ENCODE measurements at regions not wholly inside any gene's neighbourhood (a gene's known extent, or its start where the extent isn't known, plus 50 kb on each side); places are given as distances from the start of the nearest gene placed in this dataset.

DNA sequence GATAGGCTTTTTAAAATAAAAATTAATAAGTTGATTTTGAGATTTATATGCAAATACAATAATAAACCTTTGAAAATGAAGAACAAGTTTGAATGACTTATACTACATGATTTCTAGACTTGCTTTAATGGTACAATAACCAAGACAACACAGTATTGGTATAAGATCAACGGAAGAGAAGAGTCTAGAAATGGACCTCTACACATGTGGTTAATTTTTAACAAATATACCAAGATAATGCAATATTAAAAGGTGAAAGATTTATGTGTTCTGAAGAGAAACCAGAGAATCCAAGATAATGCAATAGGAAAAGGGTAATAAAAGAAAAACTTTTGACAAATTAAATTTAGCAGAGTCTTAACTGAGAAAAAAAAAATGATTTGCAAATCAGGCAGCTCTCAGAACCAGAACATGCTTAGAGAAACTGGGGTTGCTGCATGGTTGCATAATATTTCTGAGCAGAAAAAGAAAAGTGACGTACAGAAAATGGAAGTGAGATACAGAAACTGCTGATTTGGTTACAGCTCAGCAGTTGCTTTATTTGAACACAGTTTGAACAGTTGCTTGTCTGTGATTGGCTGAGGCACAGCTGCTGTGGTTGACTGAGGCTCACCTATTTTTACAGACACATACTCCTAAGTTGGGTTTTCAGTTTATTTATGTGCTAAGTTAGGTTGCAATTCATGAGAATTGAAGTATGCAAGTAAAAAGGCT is 365.9 kb downstream of the CRPPA start:
- DNase-seq (ENCODE audit: missing footprints) (no peak), ATAC-seq (no peak)
- intact Hi-C loops (cut with DNase I): no loop called here

DNA sequence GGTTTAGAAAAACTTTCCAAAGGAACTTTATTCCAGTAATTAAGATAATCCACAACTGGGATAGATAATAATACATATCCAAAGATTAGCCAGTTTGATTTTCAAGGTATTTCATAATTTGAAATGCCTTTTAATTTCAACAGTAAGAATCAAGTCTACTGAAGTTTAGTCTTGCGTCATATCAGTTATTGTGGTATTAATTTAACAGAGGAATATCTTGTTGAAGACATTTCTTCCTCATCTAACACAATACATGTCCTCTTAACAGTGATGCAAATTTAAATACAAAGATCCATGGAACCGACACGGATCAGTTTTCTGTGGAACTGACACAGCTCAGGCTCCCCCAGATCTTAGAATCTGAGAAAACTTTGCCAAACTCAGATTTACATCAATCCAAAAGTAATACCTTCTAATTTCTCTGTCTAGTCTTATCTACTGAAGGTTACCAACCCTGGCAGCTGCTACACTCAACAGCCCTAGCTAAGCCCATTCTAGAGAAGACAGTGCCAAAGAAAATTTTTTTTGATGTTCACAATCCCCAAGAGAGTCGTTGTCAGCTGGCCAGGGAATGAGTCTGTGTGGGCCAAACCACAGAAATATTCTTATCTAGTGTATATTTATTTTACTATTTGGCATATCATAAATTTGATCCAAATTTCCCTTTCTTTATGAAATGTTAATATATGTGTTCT is 365.2 kb upstream of the MEOX2 start:
- intact Hi-C loops (cut with DNase I): no loop called here
- ATAC-seq (no peak), DNase-seq (ENCODE audit: missing footprints) (no peak)

DNA sequence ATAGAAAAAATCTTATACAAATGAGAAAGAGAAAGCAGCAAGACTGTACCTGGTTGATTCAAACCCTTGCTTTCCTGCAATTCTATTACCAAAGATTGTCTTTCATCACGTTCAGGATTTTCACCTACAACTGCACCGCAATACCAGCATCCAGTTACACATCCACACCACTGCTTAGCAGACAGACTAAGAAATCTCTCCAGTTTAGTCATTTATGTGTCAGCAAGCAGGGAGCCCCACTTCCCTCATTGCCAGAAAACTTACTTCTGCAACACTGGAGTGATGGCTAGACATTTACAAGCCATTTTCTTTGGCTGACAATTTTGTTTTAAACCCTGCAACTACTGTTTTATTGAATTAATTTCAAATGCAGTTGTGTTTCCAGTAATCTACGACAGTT is 359.6 kb upstream of the MEOX2 start:
- intact Hi-C loops (cut with DNase I): no loop called here
- DNase-seq (ENCODE audit: missing footprints) (no peak), ATAC-seq (no peak)

DNA sequence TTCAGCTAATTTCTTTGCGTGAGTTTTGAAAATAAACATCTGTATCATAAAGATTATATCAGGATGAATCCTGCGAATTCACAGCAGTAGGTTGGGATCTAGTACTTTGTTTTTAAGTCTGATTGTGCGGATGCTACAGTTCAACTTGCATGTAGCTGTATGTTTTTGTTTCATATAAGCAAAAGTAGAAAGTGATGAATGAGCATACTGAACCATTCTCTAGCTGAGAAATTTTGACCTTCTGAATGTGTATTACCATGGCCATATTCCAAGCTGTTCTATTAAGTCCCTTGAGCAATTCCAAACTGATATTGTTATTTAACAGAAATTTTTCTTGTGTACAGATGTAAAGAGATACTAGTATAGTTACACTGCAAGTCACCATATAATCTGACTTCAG is 358.8 kb upstream of the MEOX2 start:
- intact Hi-C loops (cut with DNase I): no loop called here
- ATAC-seq (no peak), DNase-seq (ENCODE audit: missing footprints) (no peak)

- ATAC-seq: no peak
- DNase-seq (ENCODE audit: missing footprints): no peak
- intact Hi-C loops (cut with DNase I): no loop called here
These were observed 358.2 kb upstream of the MEOX2 start for GRCh38 chr7:16044645-16045044.

GRCh38 chr7:16040346-16040745 is 353.9 kb upstream of the MEOX2 start:
- intact Hi-C loops (cut with DNase I): no loop called here
- no peak for ATAC-seq
- no peak for DNase-seq (ENCODE audit: missing footprints)

- ATAC-seq (no peak), DNase-seq (ENCODE audit: missing footprints) (no peak)
- intact Hi-C loops (cut with DNase I): no loop called here
These were observed 352.4 kb upstream of the MEOX2 start for GRCh38 chr7:16038906-16039305.

GRCh38 chr7:16035392-16035791 is 348.9 kb upstream of the MEOX2 start:
- DNase-seq (ENCODE audit: missing footprints) (no peak), ATAC-seq (no peak)
- intact Hi-C loops (cut with DNase I): no loop called here

DNA sequence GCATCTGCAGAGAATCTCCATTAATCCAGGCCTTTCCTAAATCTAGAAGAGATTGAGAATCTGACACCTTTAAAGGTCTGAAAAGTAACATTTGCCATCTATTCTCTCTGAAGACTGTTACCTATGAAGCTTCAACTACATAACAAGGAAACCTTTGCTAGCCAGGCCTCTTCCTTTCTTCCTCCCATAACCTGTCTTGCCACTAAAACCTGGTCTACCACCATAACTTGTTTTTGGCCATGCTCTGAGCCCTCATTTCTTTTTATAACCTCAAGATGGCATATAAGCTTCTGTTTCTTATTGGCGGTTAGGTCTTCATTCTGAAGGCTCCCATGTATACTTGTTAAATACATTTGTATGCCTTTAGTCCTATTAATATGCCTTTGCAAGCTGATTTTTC is 348.4 kb upstream of the MEOX2 start:
- DNase-seq (ENCODE audit: missing footprints): no peak
- no peak for ATAC-seq
- intact Hi-C loops (cut with DNase I): no loop called here

DNA sequence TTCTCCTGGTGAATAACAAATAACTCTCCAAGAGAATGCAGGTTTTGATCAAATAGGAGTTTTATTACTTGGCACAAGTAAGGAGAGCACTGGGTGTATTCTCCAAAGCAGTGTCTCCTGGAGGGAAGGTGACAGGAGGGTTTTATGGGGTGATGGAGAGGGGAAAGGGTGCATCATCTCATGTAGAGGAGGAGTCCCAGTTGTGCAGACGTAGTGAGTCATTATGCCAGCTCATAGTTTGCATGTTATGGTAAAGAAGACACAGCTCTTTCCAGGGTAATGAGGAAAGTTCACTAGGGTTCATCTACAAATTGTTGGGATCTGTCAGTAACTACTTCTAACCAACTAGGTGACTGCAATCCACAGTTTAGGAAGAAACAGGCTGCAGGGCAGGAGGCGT is 347.9 kb upstream of the MEOX2 start:
- intact Hi-C loops (cut with DNase I): no loop called here
- ATAC-seq: no peak

GRCh38 chr7:16033233-16033632 is 346.8 kb upstream of the MEOX2 start:
- DNase-seq (ENCODE audit: missing footprints): no peak
- ATAC-seq: peak; percentile 68
- intact Hi-C loops (cut with DNase I): no loop called here

More for the DNA sequence above, 347.9 kb upstream of the MEOX2 start:
- no peak for DNase-seq (ENCODE audit: missing footprints)

DNA sequence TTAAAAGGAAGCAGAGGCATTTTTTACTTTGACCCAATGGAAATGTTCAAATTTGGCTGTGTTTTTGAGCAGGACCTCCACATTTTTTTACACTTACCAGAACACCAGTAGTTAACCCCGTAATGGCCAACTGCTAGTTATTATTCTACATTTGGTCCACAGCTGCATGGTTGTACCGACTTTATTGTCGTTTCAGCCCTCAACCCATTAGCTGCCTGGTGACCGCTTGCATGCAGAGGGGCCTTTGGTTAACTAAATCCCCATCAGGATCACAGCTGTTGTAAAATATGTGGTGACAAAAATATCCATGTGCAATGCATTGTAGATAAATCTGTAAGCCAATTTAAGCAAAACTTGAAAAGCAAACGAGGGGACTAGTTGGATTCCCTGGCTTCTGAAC is 342.2 kb upstream of the MEOX2 start:
- intact Hi-C loops (cut with DNase I): no loop called here
- no peak for ATAC-seq
- no peak for DNase-seq (ENCODE audit: missing footprints)

DNA sequence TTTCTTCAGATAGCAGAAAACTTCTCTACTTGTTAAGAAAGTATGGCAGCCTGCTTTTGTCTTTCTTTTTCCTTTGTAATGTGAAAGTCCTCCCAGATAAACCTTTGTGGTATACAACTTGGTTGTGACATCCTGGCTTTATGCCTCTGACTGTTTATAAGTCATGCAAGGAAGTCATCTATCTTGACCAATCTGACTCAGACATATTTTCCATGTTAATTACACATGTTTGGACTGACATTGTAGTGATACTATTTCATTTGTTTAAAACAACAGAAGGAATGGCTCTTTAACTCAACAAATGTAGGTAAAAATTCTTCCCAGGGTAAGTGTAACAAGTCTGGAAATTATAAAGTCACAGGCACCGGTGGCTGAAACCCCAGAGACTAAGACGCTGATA is 341.6 kb upstream of the MEOX2 start:
- ATAC-seq: no peak
- no peak for DNase-seq (ENCODE audit: missing footprints)
- intact Hi-C loops (cut with DNase I): no loop called here

DNA sequence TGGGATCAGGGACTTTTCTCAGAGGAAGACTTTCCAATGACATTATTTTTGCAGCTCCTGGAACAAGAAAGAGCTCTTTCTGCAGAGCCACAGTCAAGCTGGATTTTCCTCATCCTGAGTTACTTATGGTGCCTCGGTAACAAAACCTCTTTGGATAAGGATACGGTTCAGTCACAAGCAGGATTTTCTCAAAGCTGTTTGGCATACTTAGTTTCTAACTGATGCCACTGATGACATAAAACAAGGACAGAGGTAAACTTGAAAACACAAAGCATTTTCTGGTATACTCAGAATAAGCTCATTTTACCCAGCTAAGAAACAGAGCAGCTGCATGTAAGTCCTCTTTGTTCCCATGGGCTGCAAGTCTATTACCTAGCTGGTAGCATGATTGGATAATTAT is 340.9 kb upstream of the MEOX2 start:
- intact Hi-C loops (cut with DNase I): no loop called here
- ATAC-seq: no peak
- DNase-seq (ENCODE audit: missing footprints): no peak

- intact Hi-C loops (cut with DNase I): no loop called here
- no peak for DNase-seq (ENCODE audit: missing footprints)
- peak; percentile 82 for ATAC-seq
These were observed 340.0 kb upstream of the MEOX2 start for GRCh38 chr7:16026253-16027020.

DNA sequence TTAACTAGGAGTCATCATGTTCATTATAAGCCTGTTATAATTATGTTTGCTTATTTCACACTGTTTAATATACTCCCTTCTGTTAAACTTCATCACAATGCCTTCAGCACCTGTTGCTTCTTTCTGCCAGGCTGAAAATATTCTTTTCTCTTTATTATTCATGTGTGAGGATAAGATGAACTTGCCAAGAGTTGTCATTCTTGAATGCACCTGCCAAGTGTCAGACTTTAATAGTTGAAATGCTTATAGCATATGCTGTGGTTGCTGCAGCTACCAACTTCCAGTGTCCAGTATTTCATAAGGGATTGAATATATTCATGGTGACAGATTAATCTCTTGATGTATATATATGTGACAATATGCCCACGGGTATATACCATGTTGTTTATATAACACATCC is 339.2 kb upstream of the MEOX2 start:
- intact Hi-C loops (cut with DNase I): no loop called here
- no peak for DNase-seq (ENCODE audit: missing footprints)
- no peak for ATAC-seq

DNA sequence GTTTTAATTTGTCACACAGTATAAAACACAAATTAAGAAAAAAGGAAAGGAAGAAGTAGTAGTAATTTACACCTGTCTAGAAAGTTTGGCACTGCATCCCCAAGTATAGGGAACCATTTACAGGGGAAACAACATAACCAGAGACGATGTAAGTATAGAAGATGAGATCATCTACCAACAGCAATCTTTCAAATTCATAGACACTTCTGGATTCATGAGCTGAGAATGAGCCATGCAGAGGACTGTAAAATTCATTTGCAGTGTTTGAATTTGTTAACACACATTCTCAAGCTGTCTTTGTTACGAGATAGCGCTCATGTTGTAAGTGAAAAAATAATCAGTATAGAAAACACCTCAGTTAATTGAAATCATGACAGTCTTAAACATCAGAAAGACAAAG is 337.0 kb upstream of the MEOX2 start:
- DNase-seq (ENCODE audit: missing footprints): no peak
- ATAC-seq: no peak
- intact Hi-C loops (cut with DNase I): no loop called here

DNA sequence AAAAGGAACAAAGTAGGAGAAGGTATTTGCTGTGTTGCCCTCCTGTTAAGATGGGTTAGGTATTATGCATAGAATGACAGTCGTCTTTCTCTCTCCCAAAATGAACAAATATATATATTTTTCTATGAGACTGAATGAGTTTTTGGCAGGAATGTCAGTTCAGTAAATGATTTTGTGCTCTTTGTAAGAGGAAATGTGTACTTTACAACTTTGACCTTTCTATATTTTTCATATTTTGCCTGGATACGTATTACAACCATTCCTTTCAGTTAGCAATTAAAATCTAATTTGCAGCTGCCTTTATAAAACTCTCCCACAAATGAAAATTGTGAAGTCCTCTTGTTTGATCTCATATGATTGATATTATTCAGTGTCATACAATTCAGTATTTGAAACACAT is 336.6 kb upstream of the MEOX2 start:
- DNase-seq (ENCODE audit: missing footprints): no peak
- intact Hi-C loops (cut with DNase I): no loop called here
- no peak for ATAC-seq

- no peak for DNase-seq (ENCODE audit: missing footprints)
- no peak for ATAC-seq
- intact Hi-C loops (cut with DNase I): no loop called here
These were observed 335.4 kb upstream of the MEOX2 start for GRCh38 chr7:16021851-16022250.

DNA sequence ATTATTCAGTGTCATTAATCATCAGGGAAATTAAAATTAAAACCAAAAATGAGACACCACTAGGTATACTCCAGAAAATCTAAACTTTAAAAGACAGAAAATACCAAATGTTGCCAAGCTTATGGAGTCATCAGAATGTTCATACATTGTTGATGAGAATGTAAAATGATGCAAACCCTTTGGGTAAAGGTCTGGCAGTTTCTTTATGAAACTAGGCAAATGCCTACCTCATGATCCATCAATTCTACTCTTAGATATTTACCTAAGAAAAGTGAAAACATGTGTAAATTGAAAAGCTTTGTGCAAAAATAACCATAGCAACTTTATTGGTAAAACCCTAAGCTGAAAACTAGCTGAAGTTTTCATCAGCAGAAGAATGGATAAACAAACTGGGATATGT is 329.5 kb upstream of the MEOX2 start:
- ATAC-seq (no peak), DNase-seq (ENCODE audit: missing footprints) (no peak)
- intact Hi-C loops (cut with DNase I): no loop called here
